HK-2 (cell line): ENCODE measurements at regions not wholly inside any gene's neighbourhood (a gene's known extent, or its start where the extent isn't known, plus 50 kb on each side); places are given as distances from the start of the nearest gene placed in this dataset.
"Not testable (repeated sequence)": the region's sequence is repeated elsewhere in the genome, so short reads cannot be mapped to it uniquely, and the experiment has no call there.

ENCODE experiments used
- DNase-seq: peaks from one replicate; pipeline ENCODE4 v3.0.0-alpha.2; 2018; ENCODE audit not compliant: unreplicated experiment

DNA sequence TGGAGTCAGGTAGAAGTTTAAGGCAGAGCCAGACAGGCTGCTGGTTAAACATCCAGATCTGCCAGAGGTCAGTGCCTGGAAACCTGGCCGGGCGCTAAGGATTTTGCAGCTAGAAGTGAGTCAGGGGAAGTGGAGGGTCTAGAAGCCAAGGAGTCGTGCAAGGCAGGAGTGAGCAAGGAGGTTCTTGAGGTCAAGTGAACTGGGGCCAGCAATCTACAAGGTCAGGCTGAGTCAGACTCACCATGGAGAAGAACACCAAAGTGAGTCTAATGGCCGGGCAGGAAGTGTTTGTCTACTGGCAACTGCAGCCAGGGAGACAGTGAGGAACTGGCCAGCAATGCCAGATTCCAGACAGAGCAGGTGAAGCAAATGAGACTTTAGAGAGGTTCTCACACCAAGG is 628.2 kb downstream of the ETNK1 start:
- DNase-seq = no peak

DNA sequence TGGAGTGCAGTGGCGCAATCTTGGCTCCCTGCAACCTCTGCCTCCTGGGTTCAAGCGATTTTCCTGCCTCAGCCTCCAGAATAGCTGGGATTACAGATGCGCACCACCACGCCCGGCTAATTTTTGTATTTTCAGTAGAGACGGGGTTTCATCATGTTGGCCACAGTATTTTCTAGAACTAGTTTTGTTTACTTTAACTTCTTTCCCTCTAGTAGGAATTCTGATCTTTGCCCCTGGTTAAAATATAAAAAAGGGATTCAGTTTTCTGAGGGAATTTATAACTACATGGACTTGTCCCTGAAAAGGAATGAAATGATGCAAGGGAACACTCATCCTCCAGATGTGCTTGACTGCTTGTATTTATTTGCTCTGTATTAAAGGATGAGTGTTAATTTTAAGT is 628.9 kb downstream of the ETNK1 start:
- DNase-seq = not testable (repeated sequence)

DNA sequence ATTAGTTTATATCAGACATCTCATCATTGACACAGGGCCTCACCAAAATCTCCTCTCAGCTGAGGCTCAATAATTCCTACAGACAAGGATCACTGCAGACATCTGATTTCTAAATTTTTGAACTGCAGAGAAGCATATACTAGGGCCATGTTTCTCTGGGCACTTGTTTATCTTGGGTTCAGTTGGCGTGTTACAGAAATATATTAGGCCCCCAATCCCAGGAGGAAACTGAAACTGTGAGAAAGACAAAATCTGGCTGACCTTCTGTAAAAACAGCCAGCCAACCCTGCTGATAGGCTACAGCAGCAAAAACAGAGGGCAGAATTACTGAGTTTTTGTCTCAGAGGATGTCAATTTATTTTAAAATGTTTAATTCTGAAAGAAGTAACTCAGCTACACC is 634.6 kb downstream of the ETNK1 start:
- DNase-seq = no peak

GRCh38 chr12:23262670-23263069 is 637.7 kb downstream of the ETNK1 start:
- DNase-seq = no peak

DNA sequence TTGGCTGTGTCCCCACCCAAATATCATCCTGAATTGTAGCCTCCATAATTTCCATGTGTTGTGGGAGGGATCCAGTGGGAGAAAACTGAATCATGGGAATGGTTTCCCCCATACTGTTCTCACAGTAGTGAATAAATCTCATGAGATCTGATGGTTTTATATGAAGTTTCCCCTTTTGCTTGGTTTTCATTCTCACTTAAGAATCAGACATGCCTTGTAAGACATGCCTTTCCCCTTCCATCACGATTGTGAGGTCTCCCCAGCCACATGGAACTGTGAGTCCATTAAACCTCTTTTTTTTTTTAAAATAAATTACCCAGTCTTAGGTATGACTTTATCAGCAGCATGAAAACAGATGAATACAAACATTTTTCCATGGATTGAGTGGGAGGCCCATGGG is 652.9 kb downstream of the ETNK1 start:
- DNase-seq = no peak

GRCh38 chr12:23281295-23281694 is 656.3 kb downstream of the ETNK1 start:
- DNase-seq = no peak

DNA sequence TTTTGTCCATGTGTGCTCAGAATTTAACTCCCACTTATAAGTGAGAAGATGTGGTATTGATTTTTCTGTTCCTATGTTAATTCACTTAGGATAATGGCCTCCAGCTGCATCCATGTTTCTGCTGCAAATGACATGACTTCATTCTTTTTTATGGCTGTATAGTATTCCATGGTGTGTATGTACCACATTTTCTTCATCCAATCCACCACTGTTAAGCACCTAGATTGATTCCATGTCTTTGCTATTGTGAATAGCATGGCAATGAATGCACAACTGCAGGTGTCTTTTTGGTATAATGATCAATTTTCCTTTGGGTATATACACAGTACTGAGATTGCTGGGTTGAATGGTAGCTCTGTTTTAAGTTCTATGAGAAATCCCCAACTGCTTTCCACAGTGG is 657.7 kb downstream of the ETNK1 start:
- DNase-seq = no peak

DNA sequence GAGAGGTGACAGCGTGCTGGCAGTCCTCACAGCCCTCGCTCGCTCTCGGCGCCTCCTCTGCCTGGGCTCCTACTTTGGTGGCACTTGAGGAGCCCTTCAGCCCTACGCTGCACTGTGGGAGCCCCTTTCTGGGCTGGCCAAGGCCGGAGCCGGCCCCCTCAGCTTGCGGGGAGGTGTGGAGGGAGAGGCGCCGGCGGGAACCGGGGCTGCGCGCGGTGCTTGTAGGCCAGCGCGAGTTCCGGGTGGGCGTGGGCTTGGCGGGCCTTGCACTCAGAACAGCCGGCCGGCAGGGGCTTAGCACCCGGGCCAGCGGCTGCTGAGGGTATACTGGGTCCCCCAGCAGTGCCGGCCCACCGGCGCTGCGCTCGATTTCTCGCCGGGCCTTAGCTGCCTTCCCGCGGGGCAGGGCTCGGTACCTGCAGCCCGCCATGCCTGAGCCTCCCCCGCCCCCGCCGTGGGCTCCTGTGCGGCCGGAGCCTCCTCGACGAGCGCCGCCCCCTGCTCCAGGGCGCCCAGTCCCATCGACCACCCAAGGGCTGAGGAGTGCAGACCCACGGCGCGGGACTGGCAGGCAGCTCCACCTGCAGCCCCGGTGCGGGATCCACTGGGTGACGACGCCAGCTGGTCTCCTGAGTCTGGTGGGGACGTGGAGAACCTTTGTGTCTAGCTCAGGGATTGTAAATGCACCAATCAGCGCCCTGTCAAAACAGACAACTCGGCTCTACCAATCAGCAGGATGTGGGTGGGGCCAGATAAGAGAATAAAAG is 661.0 kb downstream of the ETNK1 start:
- not testable (repeated sequence) for DNase-seq

- no peak for DNase-seq
Measured at GRCh38 chr12:23290627-23291330, 658.7 kb downstream of the SOX5 start.

GRCh38 chr12:23303220-23303619 is 646.2 kb downstream of the SOX5 start:
- DNase-seq = no peak

GRCh38 chr12:23303821-23304220 is 645.6 kb downstream of the SOX5 start:
- DNase-seq = no peak

DNA sequence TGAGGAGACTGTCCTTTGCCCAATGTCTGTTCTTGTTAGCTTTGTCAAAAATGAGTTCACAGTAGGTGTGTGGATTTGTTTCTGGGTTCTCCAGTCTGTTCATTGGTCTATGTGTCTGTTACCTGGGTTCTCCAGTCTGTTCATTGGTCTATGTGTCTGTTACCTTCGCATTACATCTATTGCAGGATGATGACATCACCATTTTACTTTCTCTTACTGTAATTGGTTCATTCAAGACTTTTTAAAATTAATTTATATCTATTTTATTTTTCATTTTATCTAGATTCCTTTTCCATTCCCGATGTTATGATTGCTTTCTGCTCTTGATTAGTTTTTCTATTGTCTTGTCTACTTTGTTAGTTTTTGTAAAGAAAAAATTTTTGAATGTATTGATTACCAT is 615.5 kb downstream of the SOX5 start:
- no peak for DNase-seq

GRCh38 chr12:23335593-23335992 is 613.9 kb downstream of the SOX5 start:
- no peak for DNase-seq

GRCh38 chr12:23337213-23337612 is 612.3 kb downstream of the SOX5 start:
- DNase-seq = no peak

DNA sequence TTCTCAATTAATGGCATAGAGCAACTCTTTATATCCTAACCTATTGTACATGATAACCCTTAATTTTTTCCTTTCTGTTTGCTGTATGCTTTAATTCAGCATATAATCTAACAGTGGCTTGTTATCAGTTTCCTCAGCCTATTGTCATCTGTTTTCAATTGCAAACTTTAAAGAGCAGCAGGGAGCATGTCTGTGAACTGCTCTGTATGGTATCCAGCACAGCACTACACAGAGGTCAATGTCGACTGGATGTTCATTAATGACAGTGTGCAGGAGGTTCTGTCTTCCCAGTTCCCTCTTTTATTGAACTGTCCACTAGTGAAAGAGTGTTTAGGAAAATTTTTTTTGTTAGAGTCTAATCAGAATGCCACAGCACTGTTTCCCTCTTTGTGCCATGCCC is 609.1 kb downstream of the SOX5 start:
- no peak for DNase-seq

GRCh38 chr12:23342407-23342806 is 607.1 kb downstream of the SOX5 start:
- no peak for DNase-seq

- DNase-seq = no peak
Measured at GRCh38 chr12:23349564-23349963, 599.9 kb downstream of the SOX5 start.

DNA sequence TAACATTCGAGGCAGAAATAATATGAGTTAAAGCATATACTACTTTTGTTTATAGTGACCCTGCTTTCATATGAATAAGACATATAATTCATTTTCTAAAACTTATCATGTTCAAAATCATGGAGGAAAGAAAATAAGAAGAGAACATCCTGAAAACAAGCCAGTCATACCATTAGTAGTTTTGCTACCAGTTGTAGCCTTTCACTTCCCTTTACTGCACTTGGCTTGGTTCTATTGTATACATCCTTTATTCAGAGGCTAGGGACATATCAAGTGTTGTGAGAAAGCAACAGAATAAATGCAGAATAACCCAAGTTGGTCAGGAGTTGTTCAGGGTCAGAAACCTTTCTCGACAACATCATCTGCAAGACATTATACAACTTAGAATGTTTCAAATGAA is 598.7 kb downstream of the SOX5 start:
- no peak for DNase-seq

GRCh38 chr12:23352670-23353069 is 596.8 kb downstream of the SOX5 start:
- no peak for DNase-seq

GRCh38 chr12:23354800-23355199 is 594.7 kb downstream of the SOX5 start:
- no peak for DNase-seq

DNA sequence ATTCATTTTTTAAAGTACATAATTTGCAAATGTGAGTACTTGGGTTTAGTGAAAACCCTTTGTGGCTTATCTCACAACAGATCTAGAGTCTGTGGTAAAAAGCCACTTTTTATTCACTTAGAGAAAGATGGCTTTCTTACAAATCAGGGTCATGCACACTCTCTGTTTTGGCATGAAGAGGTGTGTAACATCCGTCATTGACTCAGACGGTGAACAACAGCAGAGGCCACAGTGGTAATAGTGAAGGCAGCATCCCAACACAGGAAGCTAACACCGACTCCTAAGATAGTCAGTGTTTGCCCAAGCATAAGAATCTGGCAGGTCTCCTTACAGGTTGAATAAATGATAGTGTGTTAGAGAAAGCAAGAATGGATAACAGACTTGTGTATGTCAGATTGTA is 593.0 kb downstream of the SOX5 start:
- DNase-seq = no peak

DNA sequence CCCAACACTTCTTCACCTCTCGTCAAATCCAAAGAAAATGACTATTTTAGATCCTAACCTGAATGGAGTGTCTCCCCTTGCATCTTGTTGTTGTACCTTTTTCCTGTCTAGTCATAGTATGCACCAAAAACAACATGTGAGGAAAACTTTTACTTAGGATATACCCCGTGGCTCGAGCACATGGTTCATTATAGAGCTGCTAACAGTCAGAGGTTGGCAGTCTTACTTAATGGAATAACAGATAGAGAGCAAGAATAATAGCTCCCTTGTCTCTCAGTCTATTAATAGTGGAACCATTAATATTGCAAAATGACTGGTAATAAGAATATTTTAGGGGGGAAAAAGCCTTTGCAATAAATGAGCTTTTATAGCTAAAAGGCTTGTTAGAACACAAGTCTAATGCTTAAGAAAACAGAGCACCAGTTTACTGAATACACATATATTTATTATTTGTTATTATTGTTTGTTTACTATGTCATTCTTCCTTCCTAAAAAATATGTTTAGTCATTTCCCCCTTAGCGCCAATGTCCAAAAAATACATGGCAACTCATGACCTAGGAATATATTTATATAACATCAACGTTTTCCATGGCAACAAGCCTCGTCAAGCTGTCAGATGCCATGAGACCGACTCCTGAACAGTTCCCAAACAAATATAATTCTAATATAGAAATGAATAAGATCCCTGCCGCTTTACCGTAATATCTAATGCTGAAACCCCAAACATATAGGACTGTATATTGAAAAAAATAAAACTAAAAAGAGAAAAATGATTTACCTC is 592.4 kb downstream of the SOX5 start:
- no peak for DNase-seq
